ENCODE measurements at regions not wholly inside any gene's neighbourhood (a gene's known extent, or its start where the extent isn't known, plus 50 kb on each side); places are given as distances from the start of the nearest gene placed in this dataset.

- no peak for TF ChIP-seq CTCF (IDR thresholded peaks at IDR 0.05; ENCODE audit: low read depth, low read length)
- TF ChIP-seq MAX (IDR thresholded peaks at IDR 0.05; ENCODE audit: low read depth, low read length), result no peak
- TF ChIP-seq POLR2A (IDR thresholded peaks at IDR 0.05; ENCODE audit: extremely low read depth, insufficient read length), result no peak
Observed at GRCh38 chr6:152893187-152893586, 89.7 kb downstream of the FBXO5 start.
